K562 (cell line): ENCODE measurements at regions not wholly inside any gene's neighbourhood (a gene's known extent, or its start where the extent isn't known, plus 50 kb on each side); places are given as distances from the start of the nearest gene placed in this dataset.

Source experiments
- ATAC-seq: fragments of 200-7000 bp; cut with Tn5 transposase; 3 replicates; pipeline ENCODE4 v1.9.1; 2020; ENCODE audit warnings: moderate library complexity
- BruUV-seq: library from RNA; stranded (reverse); fragments of 400-500 nt; replicated peaks from 2 replicates; lab custom pipeline; 2021; lab: Mats Ljungman, UMichigan
- CTCF ChIA-PET: fragments of 300-600 bp; formaldehyde crosslinking; extraction: SDS; loops from one replicate; lab custom pipeline; 2021; ENCODE audit warnings: low intra/inter-chr PET ratio; lab: Yijun Ruan, JAX
- POLR2A ChIA-PET: fragments of 300-600, 350-650 bp; sonication (Branson Sonifier 250); formaldehyde crosslinking; extraction: SDS; loops from one replicate; lab custom pipeline; 2021; ENCODE audit warnings: antibody characterized with exemption, inconsistent platforms; lab: Yijun Ruan, JAX
- DNase-seq, 4 experiments: peaks; one replicate each; pipeline versions ENCODE4 v3.0.0 to v3.0.0-alpha.2; 2011 to 2018; ENCODE audit warnings: low spot score in 3 of 4, mixed read lengths in 3 of 4; ENCODE audit errors: extremely low read depth in 1 of 4
- FAIRE-seq: peaks from 2 replicates; lab custom pipeline; 2011; peaks lifted over from hg19 to GRCh38; lab: Jason Lieb, UNC
- H2AFZ ChIP-seq: 2 replicates; pipeline ENCODE4 v1.6.0; 2011; ENCODE audit warnings: low read depth, low read length, control low read depth, inconsistent platforms
- H3K27ac ChIP-seq: fragments of 200-600 bp; 3 replicates; pipeline ENCODE4 v1.8.0; 2011; ENCODE audit warnings: low read depth, mild to moderate bottlenecking, control low read depth, inconsistent platforms, low read length, moderate library complexity, mixed read lengths; ENCODE audit errors: extremely low read depth
- H3K27me3 ChIP-seq, 2 experiments: fragments of 300-600 bp in 1 of 2; 2 replicates in 1 of 2; 3 replicates in 1 of 2; pipeline versions ENCODE4 v1.6.0 to v1.8.0; 2011; ENCODE audit warnings: inconsistent platforms in 2 of 2, low read length in 2 of 2, mild to moderate bottlenecking in 1 of 2, mixed read lengths in 1 of 2, moderate library complexity in 1 of 2; ENCODE audit not compliant: control insufficient read depth in 2 of 2, insufficient read depth in 2 of 2
- H3K36me3 ChIP-seq: fragments of 300-600 bp; 3 replicates; pipeline ENCODE4 v1.8.0; 2011; ENCODE audit warnings: mild to moderate bottlenecking, low read length, inconsistent platforms; ENCODE audit not compliant: control insufficient read depth, insufficient read depth
- H3K4me1 ChIP-seq, 2 experiments: fragments of 200-600 bp in 1 of 2; replicated peaks in 1 of 2; 2 replicates in 1 of 2; 3 replicates in 1 of 2; pipeline versions ENCODE4 v1.5.1 to v1.8.0; 2011; ENCODE audit warnings: inconsistent platforms in 2 of 2, low read length in 2 of 2, mild to moderate bottlenecking in 1 of 2, mixed read lengths in 1 of 2, moderate library complexity in 1 of 2; ENCODE audit not compliant: control insufficient read depth in 2 of 2, insufficient read depth in 2 of 2
- H3K4me2 ChIP-seq: 2 replicates; pipeline ENCODE4 v1.6.1; 2011; ENCODE audit warnings: low read length, control low read depth, inconsistent platforms, mixed read lengths; ENCODE audit not compliant: insufficient read depth
- H3K4me3 ChIP-seq: fragments of 200-600 bp; sonication (generic), shearing (Covaris generic); 2 replicates; pipeline ENCODE4 v1.5.1; 2016; ENCODE audit warnings: control low read depth, inconsistent platforms
- H3K79me2 ChIP-seq: fragments of 200-600 bp; 3 replicates; pipeline ENCODE4 v1.8.0; 2011; ENCODE audit warnings: low read length, inconsistent platforms; ENCODE audit not compliant: control insufficient read depth, insufficient read depth
- H3K9ac ChIP-seq, 2 experiments: 2 replicates each; pipeline versions ENCODE4 v1.6.0 to v1.6.1; 2011; ENCODE audit warnings: low read depth in 2 of 2, low read length in 2 of 2, control low read depth in 1 of 2, inconsistent platforms in 1 of 2, mild to moderate bottlenecking in 1 of 2, mixed read lengths in 1 of 2; ENCODE audit not compliant: insufficient read depth in 1 of 2
- H3K9me1 ChIP-seq: one replicate; pipeline ENCODE4 v1.6.0; 2011; ENCODE audit warnings: inconsistent platforms, mild to moderate bottlenecking, low read length, moderate library complexity; ENCODE audit not compliant: control insufficient read depth, insufficient read depth
- H3K9me3 ChIP-seq: replicated peaks from 2 replicates; pipeline ENCODE4 v1.5.1; 2011; ENCODE audit warnings: low read depth, low read length, inconsistent platforms; ENCODE audit not compliant: control insufficient read depth, insufficient read depth
- H4K20me1 ChIP-seq: replicated peaks from 2 replicates; pipeline ENCODE4 v1.6.1; 2011; ENCODE audit warnings: low read length, inconsistent platforms, mixed read lengths; ENCODE audit not compliant: control insufficient read depth, insufficient read depth
- BCL6 ChIP-seq: fragments of 250-450 bp; sonication (Bioruptor Pico); IDR thresholded peaks from 2 replicates; pipeline ENCODE4 v1.4.0; 2020
- CBX8 ChIP-seq: fragments of 200-600 bp; sonication (generic); IDR thresholded peaks from 2 replicates; pipeline ENCODE4 v1.6.1; 2012; ENCODE audit warnings: borderline replicate concordance, mixed run types, low read depth, mild to moderate bottlenecking, moderate library complexity, mixed read lengths, low read length, control low read depth, inconsistent platforms; ENCODE audit not compliant: poor library complexity, severe bottlenecking; ENCODE audit errors: extremely low read depth
- CHCHD3 ChIP-seq: fragments of 250-450 bp; sonication (Bioruptor Pico); IDR thresholded peaks from 2 replicates; pipeline ENCODE4 v2.1.2; 2022; ENCODE audit warnings: mild to moderate bottlenecking
- EP300 ChIP-seq: IDR thresholded peaks from 2 replicates; pipeline ENCODE4 v1.6.1; 2012; ENCODE audit warnings: low read length, improper control_type of control experiment
- MTA1 ChIP-seq: fragments of 450-650 bp; IDR thresholded peaks from 2 replicates; pipeline ENCODE4 v1.6.1; 2017; ENCODE audit warnings: borderline replicate concordance
- OTX1 ChIP-seq: fragments of 450-650 bp; formaldehyde crosslinking; IDR thresholded peaks from 2 replicates; pipeline ENCODE4 v1.4.0; 2022; ENCODE audit warnings: mild to moderate bottlenecking
- RAD21 ChIP-seq, 2 experiments: fragments of 250-450 bp in 1 of 2; fragments of 450-650 bp in 1 of 2; sonication (Bioruptor Pico) in 1 of 2; formaldehyde crosslinking in 1 of 2; IDR thresholded peaks in 1 of 2; conservative IDR thresholded peaks in 1 of 2; 2 replicates each; pipeline versions ENCODE4 v1.4.0 to v1.8.0; 2020 to 2022; ENCODE audit warnings: mild to moderate bottlenecking in 2 of 2, moderate library complexity in 1 of 2
- RBM34 ChIP-seq: fragments of 200-400 bp; formaldehyde crosslinking; IDR thresholded peaks from 2 replicates; pipeline ENCODE4 v1.6.1; 2018; ENCODE audit warnings: low read length, borderline replicate concordance; ENCODE audit not compliant: insufficient read depth
- ZC3H4 ChIP-seq: sonication (generic); formaldehyde crosslinking; IDR thresholded peaks from 2 replicates; pipeline ENCODE4 v1.9.0; 2021; ENCODE audit warnings: missing genetic modification reagents, borderline replicate concordance
- ZNF384 ChIP-seq: IDR thresholded peaks from 2 replicates; pipeline ENCODE4 v1.6.1; 2012; ENCODE audit warnings: low read depth, low read length, improper control_type of control experiment
- WGBS: fragments of 100-300 bp; shearing (Covaris generic); methylation state at CpG from one replicate; pipeline ENCODE4 v1.1.6; 2016; ENCODE audit warnings: low coverage, mixed read lengths; ENCODE audit not compliant: insufficient coverage; ENCODE audit errors: missing lambda C conversion rate; 5-methylcytosine and 5-hydroxymethylcytosine counted together
- in situ Hi-C: fragments of 300-500 bp; cut with MboI; formaldehyde crosslinking; loops from 4 replicates; pipeline ENCODE4 v1.15.0; 2018; ENCODE audit warnings: inconsistent platforms, mixed read lengths
- intact Hi-C: fragments of 100-400 bp; cut with micrococcal nuclease; formaldehyde crosslinking; loops from 2 replicates; pipeline ENCODE4 v1.14.2; 2022
- TF ChIP-seq, protein P1 (sequence below): fragments of 250-450 bp; sonication (Bioruptor Pico); IDR thresholded peaks from 2 replicates; pipeline ENCODE4 v1.4.0; 2020; ENCODE audit warnings: mild to moderate bottlenecking, moderate library complexity, borderline replicate concordance
- TF ChIP-seq, protein P2 (sequence below): fragments of 250-450 bp; sonication (Bioruptor Pico); IDR thresholded peaks from 2 replicates; pipeline ENCODE4 v1.9.0; 2021; ENCODE audit warnings: mild to moderate bottlenecking

- TF ChIP-seq, protein P1, sequence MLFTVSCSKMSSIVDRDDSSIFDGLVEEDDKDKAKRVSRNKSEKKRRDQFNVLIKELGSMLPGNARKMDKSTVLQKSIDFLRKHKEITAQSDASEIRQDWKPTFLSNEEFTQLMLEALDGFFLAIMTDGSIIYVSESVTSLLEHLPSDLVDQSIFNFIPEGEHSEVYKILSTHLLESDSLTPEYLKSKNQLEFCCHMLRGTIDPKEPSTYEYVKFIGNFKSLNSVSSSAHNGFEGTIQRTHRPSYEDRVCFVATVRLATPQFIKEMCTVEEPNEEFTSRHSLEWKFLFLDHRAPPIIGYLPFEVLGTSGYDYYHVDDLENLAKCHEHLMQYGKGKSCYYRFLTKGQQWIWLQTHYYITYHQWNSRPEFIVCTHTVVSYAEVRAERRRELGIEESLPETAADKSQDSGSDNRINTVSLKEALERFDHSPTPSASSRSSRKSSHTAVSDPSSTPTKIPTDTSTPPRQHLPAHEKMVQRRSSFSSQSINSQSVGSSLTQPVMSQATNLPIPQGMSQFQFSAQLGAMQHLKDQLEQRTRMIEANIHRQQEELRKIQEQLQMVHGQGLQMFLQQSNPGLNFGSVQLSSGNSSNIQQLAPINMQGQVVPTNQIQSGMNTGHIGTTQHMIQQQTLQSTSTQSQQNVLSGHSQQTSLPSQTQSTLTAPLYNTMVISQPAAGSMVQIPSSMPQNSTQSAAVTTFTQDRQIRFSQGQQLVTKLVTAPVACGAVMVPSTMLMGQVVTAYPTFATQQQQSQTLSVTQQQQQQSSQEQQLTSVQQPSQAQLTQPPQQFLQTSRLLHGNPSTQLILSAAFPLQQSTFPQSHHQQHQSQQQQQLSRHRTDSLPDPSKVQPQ, result no peak
- TF ChIP-seq OTX1 (CRISPR knock-in tag) (no peak), MTA1 (no peak)
- TF ChIP-seq, protein P2, sequence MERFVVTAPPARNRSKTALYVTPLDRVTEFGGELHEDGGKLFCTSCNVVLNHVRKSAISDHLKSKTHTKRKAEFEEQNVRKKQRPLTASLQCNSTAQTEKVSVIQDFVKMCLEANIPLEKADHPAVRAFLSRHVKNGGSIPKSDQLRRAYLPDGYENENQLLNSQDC, result no peak
- TF ChIP-seq, all 486 proteins: peak for 0
Observed at GRCh38 chr15:46365572-46365971, 730.7 kb downstream of the SQOR start (continued).

DNA sequence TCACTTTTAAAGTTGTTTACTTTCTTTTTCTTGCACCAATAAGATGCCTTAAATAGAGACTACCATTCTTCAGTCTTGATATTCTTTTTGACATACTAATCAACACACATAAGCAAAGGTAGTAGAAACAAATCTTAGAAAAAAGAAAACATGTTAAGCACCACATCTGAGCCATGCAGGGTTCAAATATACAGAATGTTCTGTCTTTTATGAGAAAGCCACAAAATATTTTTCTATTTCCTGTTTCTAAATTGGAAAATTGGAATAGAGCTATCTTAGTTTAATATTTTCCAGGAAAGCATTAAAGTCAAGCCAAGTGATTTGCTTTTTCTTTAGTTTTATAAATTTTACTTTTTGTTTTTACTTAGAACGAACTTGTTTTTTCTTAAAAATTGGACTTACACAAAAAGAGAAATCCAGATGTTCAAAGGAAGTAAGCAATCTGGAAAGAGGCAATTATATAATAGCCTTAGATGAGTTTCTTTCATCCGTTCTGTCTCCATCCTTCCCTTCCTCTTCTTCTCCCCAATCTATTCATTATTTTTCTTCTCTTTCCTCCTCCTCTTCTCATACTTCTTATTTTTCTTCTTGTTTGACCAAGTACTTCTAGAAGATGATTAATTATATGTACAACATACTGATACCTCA lies 731.7 kb downstream of the SQOR start:
- TF ChIP-seq CHCHD3 (no peak), RBM34 (no peak), CBX8 (no peak), EP300 (no peak), BCL6 (CRISPR knock-in tag) (no peak), RAD21 (CRISPR knock-in tag; conservative IDR thresholded peaks at IDR 0.05 in 1 of 2, IDR thresholded peaks at IDR 0.05 in 1 of 2) (no peak), ZC3H4 (CRISPR knock-in tag) (no peak), ZNF384 (no peak)
- ATAC-seq (no peak), DNase-seq (no peak), FAIRE-seq (no peak)
- H3K4me3 ChIP-seq, result no peak overlapping the region
- no peaks in the 10 kb centered on the region for H3K27me3 ChIP-seq
- 0% methylated on average over 2 of the region's 2 CpGs for WGBS
- no peak overlapping the region for H3K9ac ChIP-seq
- ChIA-PET POLR2A (no interaction called here), CTCF (no interaction called here)
- H3K9me3 ChIP-seq, result no peaks in the 10 kb centered on the region
- intact Hi-C loops (no loop called here), in situ Hi-C loops (no loop called here)
- no peaks in the 10 kb centered on the region for H3K9me1 ChIP-seq
- no TSS peak for BruUV-seq
- no peaks in the 10 kb centered on the region for H4K20me1 ChIP-seq
- H3K36me3 ChIP-seq, result no peaks in the 10 kb centered on the region
- H3K79me2 ChIP-seq, result no peaks in the 10 kb centered on the region
- H2AFZ ChIP-seq, result no peak overlapping the region
- H3K27ac ChIP-seq, result no peak overlapping the region
- H3K4me2 ChIP-seq, result no peak overlapping the region
- H3K4me1 ChIP-seq, result no peaks in the 10 kb centered on the region
